ENCODE measurements at regions not wholly inside any gene's neighbourhood (a gene's known extent, or its start where the extent isn't known, plus 50 kb on each side); places are given as distances from the start of the nearest gene placed in this dataset.

GRCh38 chr15:66622591-66623022 lies 56.8 kb upstream of the LCTL start:
- no peaks in the 10 kb centered on the region for H3K4me1 Mint-ChIP-seq (ENCODE audit: low read depth, unreplicated experiment)
- TF ChIP-seq, protein P1, sequence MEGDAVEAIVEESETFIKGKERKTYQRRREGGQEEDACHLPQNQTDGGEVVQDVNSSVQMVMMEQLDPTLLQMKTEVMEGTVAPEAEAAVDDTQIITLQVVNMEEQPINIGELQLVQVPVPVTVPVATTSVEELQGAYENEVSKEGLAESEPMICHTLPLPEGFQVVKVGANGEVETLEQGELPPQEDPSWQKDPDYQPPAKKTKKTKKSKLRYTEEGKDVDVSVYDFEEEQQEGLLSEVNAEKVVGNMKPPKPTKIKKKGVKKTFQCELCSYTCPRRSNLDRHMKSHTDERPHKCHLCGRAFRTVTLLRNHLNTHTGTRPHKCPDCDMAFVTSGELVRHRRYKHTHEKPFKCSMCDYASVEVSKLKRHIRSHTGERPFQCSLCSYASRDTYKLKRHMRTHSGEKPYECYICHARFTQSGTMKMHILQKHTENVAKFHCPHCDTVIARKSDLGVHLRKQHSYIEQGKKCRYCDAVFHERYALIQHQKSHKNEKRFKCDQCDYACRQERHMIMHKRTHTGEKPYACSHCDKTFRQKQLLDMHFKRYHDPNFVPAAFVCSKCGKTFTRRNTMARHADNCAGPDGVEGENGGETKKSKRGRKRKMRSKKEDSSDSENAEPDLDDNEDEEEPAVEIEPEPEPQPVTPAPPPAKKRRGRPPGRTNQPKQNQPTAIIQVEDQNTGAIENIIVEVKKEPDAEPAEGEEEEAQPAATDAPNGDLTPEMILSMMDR (IDR thresholded peaks at IDR 0.05; ENCODE audit: insufficient read depth in 1 of 2, low read depth in 1 of 2, low read length in 1 of 2, severe bottlenecking in 1 of 2, unreplicated experiment in 1 of 2): no peak
- H3K27ac Mint-ChIP-seq (ENCODE audit: unreplicated experiment): no peak overlapping the region
- H3K27me3 Mint-ChIP-seq (ENCODE audit: insufficient read depth, unreplicated experiment): no peaks in the 10 kb centered on the region
- DNase-seq: no peak
- no peaks in the 10 kb centered on the region for H3K36me3 Mint-ChIP-seq (ENCODE audit: insufficient read depth, unreplicated experiment)
- no peaks in the 10 kb centered on the region for H3K36me3 ChIP-seq (ENCODE audit: control insufficient read depth, insufficient read depth, low read length)
- intact Hi-C loops (cut with micrococcal nuclease; ENCODE audit: unreplicated experiment): no loop called here
- H3K9me3 ChIP-seq: no peaks in the 10 kb centered on the region
- BruUV-seq (replicated peaks): no TSS peak
- POLR2A ChIA-PET: no interaction called here
- no peaks in the 10 kb centered on the region for H3K9me3 Mint-ChIP-seq (ENCODE audit: unreplicated experiment)
- no peaks in the 10 kb centered on the region for H3K27me3 ChIP-seq (replicated peaks; ENCODE audit: control insufficient read depth, insufficient read depth, low read length)
- H3K4me3 Mint-ChIP-seq (ENCODE audit: unreplicated experiment): peak overlapping the region; percentile 33
- peaks cover 20% of the 10 kb centered on the region for H3K4me1 ChIP-seq
- H3K4me3 ChIP-seq (ENCODE audit: low read depth, low read length): no peak overlapping the region
- CTCF ChIA-PET: no interaction called here

DNA sequence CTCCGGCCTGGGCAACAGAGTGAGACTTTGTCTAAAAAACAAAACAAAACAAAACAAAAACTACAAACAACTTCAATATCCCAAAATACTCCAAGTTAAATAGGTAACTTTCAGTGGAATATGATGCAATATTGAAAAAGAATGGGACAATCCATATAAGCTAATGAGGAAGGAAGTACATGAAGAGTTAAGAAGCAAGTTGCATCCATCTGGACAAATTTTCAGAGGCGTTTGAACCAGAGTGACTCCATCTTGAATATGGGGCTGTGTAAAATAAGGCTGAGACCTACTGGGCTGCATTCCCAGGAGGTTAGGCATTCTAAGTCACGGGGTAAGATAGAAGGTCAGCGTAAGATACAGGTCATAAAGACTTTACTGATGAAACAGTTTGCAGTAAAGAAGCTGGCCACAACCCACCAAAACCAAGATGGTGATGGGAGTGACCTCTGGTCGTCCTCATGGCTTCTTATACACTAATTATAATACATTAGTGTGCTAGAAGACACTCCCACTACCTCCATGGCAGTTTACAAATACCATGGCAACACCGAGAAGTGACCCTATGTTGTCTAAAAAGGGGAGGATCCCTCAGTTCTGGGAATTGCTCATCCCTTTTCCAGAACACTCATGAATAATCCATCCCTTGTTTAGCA lies 58.1 kb upstream of the LCTL start:
- H3K4me1 ChIP-seq: peaks cover 20% of the 10 kb centered on the region
- Mint-ChIP-seq H3K9me3 (ENCODE audit: unreplicated experiment) (no peaks in the 10 kb centered on the region), H3K4me3 (ENCODE audit: unreplicated experiment) (no peak overlapping the region), H3K36me3 (ENCODE audit: insufficient read depth, unreplicated experiment) (no peaks in the 10 kb centered on the region), H3K27ac (ENCODE audit: unreplicated experiment) (no peak overlapping the region), H3K4me1 (ENCODE audit: low read depth, unreplicated experiment) (no peaks in the 10 kb centered on the region), H3K27me3 (ENCODE audit: insufficient read depth, unreplicated experiment) (no peaks in the 10 kb centered on the region)
- intact Hi-C loops (cut with micrococcal nuclease; ENCODE audit: unreplicated experiment): no loop called here
- DNase-seq: no peak
- ChIA-PET POLR2A (no interaction called here), CTCF (no interaction called here)
- no TSS peak for BruUV-seq (replicated peaks)
- TF ChIP-seq, protein P1 (IDR thresholded peaks at IDR 0.05; ENCODE audit: insufficient read depth in 1 of 2, low read depth in 1 of 2, low read length in 1 of 2, severe bottlenecking in 1 of 2, unreplicated experiment in 1 of 2): no peak
- no peaks in the 10 kb centered on the region for H3K9me3 ChIP-seq
- no peak overlapping the region for H3K4me3 ChIP-seq (ENCODE audit: low read depth, low read length)
- H3K27me3 ChIP-seq (replicated peaks; ENCODE audit: control insufficient read depth, insufficient read depth, low read length): no peaks in the 10 kb centered on the region
- no peaks in the 10 kb centered on the region for H3K36me3 ChIP-seq (ENCODE audit: control insufficient read depth, insufficient read depth, low read length)

- POLR2A ChIA-PET: no interaction called here
- H3K27me3 Mint-ChIP-seq (ENCODE audit: insufficient read depth, unreplicated experiment): no peaks in the 10 kb centered on the region
- H3K36me3 Mint-ChIP-seq (ENCODE audit: insufficient read depth, unreplicated experiment): no peaks in the 10 kb centered on the region
- peaks cover 4% of the 10 kb centered on the region for H3K4me1 Mint-ChIP-seq (ENCODE audit: low read depth, unreplicated experiment)
- no peak overlapping the region for H3K27ac Mint-ChIP-seq (ENCODE audit: unreplicated experiment)
- TF ChIP-seq, protein P1 (IDR thresholded peaks at IDR 0.05; ENCODE audit: insufficient read depth in 1 of 2, low read depth in 1 of 2, low read length in 1 of 2, severe bottlenecking in 1 of 2, unreplicated experiment in 1 of 2): no peak
- CTCF ChIA-PET: no interaction called here
- Histone ChIP-seq H3K9me3 (no peaks in the 10 kb centered on the region), H3K36me3 (ENCODE audit: control insufficient read depth, insufficient read depth, low read length) (no peaks in the 10 kb centered on the region), H3K4me1 (peaks cover 14% of the 10 kb centered on the region), H3K27me3 (replicated peaks; ENCODE audit: control insufficient read depth, insufficient read depth, low read length) (no peaks in the 10 kb centered on the region), H3K4me3 (ENCODE audit: low read depth, low read length) (no peak overlapping the region)
- no TSS peak for BruUV-seq (replicated peaks)
- H3K4me3 Mint-ChIP-seq (ENCODE audit: unreplicated experiment): no peak overlapping the region
- no peak for DNase-seq
- intact Hi-C loops (cut with micrococcal nuclease; ENCODE audit: unreplicated experiment): no loop called here
- no peaks in the 10 kb centered on the region for H3K9me3 Mint-ChIP-seq (ENCODE audit: unreplicated experiment)
Observed at GRCh38 chr15:66625531-66625930, 59.7 kb upstream of the LCTL start.
